ENCODE measurements at regions not wholly inside any gene's neighbourhood (a gene's known extent, or its start where the extent isn't known, plus 50 kb on each side); places are given as distances from the start of the nearest gene placed in this dataset.
"Not testable (repeated sequence)": the region's sequence is repeated elsewhere in the genome, so short reads cannot be mapped to it uniquely, and the experiment has no call there.

GRCh38 chr1:243074224-243074623 is 180.9 kb downstream of the CEP170 start:
- intact Hi-C loops (cut with DNase I, micrococcal nuclease); DNase-seq; ATAC-seq: not testable (repeated sequence)

DNA sequence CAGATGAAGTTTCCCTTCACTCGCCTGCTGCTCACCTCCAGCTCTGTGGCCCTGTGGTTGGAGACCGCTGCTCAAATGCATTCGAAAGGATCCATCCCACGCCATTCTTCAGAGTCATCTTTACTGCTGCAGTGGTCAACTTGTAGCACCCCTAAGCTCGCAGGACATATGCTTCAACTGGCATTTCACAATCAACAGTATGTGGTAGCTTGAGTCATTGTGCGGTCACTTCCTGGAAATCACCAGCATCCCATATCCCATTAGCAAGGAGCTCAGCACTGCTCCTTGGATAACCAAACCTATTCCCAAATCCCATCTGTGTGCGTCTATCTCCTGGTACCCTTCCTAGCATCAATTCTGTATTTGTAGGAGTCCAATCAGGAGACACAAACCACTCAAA is 188.0 kb downstream of the CEP170 start:
- intact Hi-C loops (cut with DNase I, micrococcal nuclease); ATAC-seq; DNase-seq: not testable (repeated sequence)

GRCh38 chr1:243061965-243062364 is 193.1 kb downstream of the CEP170 start:
- ATAC-seq; intact Hi-C loops (cut with DNase I, micrococcal nuclease); DNase-seq: not testable (repeated sequence)

GRCh38 chr1:243055510-243055909 is 199.6 kb downstream of the CEP170 start:
- intact Hi-C loops (cut with DNase I, micrococcal nuclease); ATAC-seq; DNase-seq: not testable (repeated sequence)

DNA sequence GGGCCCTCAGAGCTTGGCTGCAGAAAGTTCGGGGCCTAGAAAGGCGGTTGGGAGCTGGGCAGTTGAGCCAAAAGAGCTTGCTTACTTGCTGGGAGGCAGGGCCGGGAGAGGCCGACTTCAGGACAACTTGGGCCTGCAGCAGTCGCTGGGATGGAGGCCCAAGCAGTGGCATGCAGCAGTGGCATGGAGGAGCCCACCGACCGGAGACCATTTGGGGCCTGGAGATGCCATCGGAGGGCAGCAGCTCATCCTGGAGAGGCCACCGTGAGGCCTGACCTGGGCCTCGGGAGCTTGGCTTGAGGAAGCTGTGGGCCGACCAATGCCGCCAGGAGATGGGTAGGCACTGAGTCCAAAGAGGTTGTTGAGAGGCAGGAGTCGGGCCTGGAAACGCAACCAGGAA is 200.0 kb downstream of the CEP170 start:
- ATAC-seq; DNase-seq; intact Hi-C loops (cut with DNase I, micrococcal nuclease): not testable (repeated sequence)

DNA sequence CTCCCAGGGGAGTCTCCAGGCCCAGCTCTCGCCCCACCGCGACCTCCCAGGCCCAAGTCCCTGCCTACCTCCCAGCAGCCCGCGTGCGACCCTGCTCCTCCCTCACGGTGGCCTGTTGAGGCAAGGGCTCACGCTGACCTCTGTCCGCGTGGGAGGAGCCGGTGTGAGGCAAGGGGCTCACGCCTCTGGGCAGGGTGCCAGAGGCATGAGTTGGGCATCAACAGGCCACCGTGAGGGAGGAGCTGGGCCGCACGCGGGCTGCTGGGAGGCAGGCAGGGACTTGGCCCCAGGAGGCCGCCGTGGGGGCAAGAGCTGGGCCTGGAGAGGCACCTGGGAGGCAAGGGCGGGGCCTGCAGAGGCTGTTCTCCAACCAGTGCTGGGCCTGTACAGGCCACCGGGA is 200.4 kb downstream of the CEP170 start:
- intact Hi-C loops (cut with DNase I, micrococcal nuclease); DNase-seq; ATAC-seq: not testable (repeated sequence)

DNA sequence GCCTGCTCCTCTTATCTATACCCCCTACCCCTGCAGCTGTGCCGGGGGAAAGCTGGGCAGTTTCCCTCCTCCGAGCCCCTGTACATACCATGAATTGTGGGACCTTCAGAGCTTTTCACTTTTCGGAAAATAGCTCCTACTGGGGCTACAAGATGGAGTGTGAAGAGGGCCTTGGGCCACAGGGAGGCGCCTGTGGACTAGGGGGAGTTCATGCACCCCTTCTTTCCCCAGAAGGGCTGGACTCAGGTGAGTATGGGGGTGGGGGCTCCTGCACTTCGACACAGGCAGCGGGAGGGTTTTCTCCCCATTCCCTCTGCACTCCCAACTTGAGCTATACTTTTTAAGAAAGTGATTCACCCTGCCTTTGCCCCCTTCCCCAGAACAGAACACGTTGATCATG is 202.0 kb downstream of the CEP170 start:
- ATAC-seq; DNase-seq; intact Hi-C loops (cut with DNase I, micrococcal nuclease): not testable (repeated sequence)

DNA sequence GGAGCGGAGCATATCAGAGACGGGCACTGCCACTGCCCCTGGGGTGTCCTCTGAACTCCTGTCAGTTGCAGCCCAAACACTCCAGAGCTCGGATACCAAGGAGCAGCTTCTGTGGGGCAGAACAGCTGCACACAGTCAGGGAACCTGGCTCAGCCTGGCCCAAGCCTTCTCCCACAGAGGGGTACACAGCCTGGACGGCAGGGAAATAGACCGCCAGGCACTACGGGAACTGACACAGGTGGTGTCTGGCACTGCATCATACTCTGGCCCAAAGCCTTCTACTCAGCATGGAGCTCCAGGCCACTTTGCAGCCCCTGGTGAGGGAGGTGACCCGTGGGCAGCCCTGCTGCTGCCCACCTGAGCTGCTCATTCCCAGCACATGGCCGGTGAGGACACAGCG is 204.5 kb downstream of the CEP170 start:
- DNase-seq; intact Hi-C loops (cut with DNase I, micrococcal nuclease); ATAC-seq: not testable (repeated sequence)

DNA sequence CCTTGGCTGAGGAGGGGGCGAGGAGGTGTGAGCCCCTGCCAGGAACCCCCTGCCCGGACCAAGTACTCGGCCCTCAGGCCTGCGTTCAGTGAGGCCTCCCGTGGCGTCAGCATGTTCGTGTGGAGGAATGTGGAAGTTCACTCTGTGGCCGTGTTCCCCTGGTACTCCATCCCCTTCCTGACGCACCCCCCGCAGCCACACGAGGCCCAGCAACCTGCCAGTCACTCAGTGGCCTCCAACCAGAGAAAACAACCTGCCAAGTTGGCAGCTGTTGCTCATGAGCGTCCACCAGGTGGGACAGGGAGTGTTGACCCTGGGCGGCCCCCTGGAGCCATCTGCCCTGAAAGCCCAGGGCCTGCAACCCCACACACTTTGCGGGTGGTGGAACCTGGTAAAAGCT is 205.4 kb downstream of the CEP170 start:
- intact Hi-C loops (cut with DNase I, micrococcal nuclease); DNase-seq; ATAC-seq: not testable (repeated sequence)

DNA sequence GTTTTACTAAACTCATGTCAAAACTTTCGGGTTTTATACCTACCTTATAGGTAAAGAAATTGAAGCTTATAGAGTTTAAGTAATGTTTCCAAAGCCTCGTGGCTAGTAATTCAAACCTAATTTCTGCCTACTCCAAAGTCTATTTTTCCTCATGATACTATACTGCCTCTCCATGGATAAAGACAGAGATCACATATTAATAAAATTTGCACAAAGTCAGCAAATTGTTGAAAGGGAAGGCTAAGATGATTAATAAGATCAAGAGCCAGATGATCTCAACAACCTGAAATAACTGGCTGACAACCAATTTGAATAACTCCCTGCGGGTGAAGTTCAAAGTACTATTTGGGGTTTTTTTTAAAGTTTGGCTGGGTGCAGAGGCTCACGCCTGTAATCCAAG is 233.7 kb downstream of the CEP170 start:
- intact Hi-C loops (cut with DNase I, micrococcal nuclease); ATAC-seq; DNase-seq: not testable (repeated sequence)

- DNase-seq = peak in 1 of 2 donors; percentile 68
- ATAC-seq; intact Hi-C loops (cut with DNase I, micrococcal nuclease): not testable (repeated sequence)
These were observed 235.9 kb downstream of the CEP170 start for GRCh38 chr1:243019030-243019635.

DNA sequence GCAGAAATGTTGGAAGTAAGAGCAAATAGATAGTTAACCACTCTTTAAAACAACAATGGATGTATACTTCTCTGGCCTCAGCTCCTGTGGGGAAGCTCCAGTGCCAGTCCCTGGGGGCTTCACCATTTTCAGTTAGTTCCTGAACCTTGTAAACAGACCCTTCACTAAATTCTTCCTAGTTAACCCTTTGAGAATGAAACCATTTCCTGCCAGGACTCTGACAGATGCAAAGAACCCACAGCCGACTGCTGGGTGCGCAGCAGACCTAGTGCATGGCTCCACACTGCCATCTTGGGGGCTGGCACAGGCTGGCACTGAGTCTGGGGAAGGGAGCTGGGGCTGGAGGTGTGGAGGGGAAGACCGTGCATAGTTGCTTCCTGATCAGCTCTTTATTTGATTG is 244.4 kb downstream of the CEP170 start:
- intact Hi-C loops (cut with DNase I, micrococcal nuclease); ATAC-seq; DNase-seq: not testable (repeated sequence)

GRCh38 chr1:243001003-243001402 is 254.1 kb downstream of the CEP170 start:
- ATAC-seq; intact Hi-C loops (cut with DNase I, micrococcal nuclease); DNase-seq: not testable (repeated sequence)

GRCh38 chr1:242992776-242993175 is 262.3 kb downstream of the CEP170 start:
- ATAC-seq; DNase-seq; intact Hi-C loops (cut with DNase I, micrococcal nuclease): not testable (repeated sequence)

GRCh38 chr1:242985096-242985495 is 270.0 kb downstream of the CEP170 start:
- DNase-seq; ATAC-seq; intact Hi-C loops (cut with DNase I, micrococcal nuclease): not testable (repeated sequence)

DNA sequence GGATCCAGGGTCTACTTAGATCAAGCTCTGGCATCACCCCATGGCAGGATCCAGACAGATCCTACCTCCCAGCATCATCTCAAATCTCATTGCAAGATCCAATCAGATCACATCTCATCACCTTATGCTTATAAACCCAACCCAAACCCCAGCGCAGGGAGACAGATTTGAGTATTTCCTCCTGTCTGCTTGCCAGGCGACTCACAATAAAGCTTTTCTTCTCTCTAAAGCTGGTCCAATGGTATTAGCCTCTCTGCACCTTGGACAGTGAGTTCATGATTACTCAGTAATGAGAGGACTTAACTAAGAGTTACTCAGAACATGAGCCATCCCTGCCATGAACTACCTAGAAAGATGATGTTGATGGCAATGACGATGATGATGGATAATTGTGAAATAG is 281.7 kb downstream of the CEP170 start:
- DNase-seq; ATAC-seq; intact Hi-C loops (cut with DNase I, micrococcal nuclease): not testable (repeated sequence)

GRCh38 chr1:242966892-242967291 is 288.2 kb downstream of the CEP170 start:
- intact Hi-C loops (cut with DNase I, micrococcal nuclease) = no loop called here
- DNase-seq (no peak), ATAC-seq (no peak)

- intact Hi-C loops (cut with DNase I, micrococcal nuclease); DNase-seq; ATAC-seq: not testable (repeated sequence)
These were observed 295.7 kb downstream of the CEP170 start for GRCh38 chr1:242959397-242959796.

DNA sequence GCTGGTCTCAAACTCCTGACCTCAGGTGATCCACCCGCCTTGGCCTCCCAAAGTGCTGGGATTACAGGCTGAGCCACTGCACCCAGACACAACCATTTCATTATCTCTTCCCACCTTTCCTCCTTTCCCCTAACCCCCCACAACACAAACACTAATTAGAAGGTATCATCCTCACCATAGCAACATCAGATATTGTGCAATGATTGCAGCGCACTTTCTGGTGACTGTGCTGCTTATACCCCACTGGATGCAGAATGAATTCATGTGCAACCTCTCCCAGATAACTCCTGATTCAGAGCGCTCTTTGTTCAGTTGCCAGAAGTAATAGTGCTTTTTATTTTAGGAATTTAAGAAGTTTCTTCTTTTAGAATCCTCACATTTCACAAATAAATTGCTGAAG is 300.1 kb downstream of the CEP170 start:
- intact Hi-C loops (cut with DNase I, micrococcal nuclease); DNase-seq: not testable (repeated sequence)

GRCh38 chr1:242946206-242946605 is 308.9 kb downstream of the CEP170 start:
- intact Hi-C loops (cut with DNase I, micrococcal nuclease) = no loop called here

More for the DNA sequence above, 300.1 kb downstream of the CEP170 start:
- ATAC-seq = not testable (repeated sequence)

More at GRCh38 chr1:242946206-242946605, 308.9 kb downstream of the CEP170 start:
- ATAC-seq = no peak
- no peak for DNase-seq
